ENCODE measurements at regions not wholly inside any gene's neighbourhood (a gene's known extent, or its start where the extent isn't known, plus 50 kb on each side); places are given as distances from the start of the nearest gene placed in this dataset.

DNA sequence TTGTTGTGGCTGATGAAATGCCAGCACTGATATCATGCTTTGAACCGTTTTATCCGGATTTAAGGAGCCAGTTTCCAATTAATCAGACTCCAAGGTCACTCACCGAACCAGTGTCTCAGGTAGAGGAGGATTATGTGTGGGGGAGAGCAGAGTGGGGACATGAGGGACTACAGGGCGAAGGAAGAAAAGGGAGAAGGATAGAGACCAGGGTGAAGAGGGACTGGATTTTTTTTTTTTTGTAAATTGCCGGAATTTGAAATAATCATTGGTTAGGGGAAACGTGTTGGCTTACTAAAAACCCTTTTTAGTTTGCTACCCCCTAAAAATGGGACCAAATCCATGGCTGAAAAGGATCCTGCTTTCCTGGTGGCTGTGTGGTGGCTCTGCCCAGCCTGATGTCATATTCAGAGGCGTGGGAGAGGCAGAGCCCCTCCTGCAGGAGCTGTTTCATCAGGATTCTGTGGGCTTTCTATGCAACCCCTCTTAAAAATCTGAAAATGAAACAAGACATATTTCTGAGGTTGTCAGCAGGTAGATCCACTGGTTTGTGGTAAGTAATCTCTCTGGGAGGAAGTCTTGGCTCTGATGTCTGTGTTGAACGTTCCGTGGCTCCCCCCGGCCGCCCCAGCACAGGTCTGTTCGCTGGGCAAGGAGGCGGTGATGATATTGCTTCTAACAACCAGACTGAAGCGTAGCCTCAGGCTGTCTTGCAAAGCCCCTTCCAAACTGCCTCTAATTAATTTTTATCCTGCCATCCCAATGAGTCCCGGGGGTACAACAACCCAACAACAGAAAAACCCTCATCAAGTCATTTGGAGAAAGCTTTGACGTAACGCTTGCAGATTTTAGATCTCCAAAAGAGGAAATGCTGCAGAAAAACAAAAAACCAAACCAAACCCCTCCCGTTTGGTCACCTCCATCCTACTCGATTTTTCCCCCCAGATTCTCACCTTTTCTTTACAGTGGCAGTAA, 143.0 kb upstream of the ZFHX3 start:
- TF ChIP-seq, protein P1, sequence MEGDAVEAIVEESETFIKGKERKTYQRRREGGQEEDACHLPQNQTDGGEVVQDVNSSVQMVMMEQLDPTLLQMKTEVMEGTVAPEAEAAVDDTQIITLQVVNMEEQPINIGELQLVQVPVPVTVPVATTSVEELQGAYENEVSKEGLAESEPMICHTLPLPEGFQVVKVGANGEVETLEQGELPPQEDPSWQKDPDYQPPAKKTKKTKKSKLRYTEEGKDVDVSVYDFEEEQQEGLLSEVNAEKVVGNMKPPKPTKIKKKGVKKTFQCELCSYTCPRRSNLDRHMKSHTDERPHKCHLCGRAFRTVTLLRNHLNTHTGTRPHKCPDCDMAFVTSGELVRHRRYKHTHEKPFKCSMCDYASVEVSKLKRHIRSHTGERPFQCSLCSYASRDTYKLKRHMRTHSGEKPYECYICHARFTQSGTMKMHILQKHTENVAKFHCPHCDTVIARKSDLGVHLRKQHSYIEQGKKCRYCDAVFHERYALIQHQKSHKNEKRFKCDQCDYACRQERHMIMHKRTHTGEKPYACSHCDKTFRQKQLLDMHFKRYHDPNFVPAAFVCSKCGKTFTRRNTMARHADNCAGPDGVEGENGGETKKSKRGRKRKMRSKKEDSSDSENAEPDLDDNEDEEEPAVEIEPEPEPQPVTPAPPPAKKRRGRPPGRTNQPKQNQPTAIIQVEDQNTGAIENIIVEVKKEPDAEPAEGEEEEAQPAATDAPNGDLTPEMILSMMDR (conservative IDR thresholded peaks at IDR 0.05; ENCODE audit: low read length) = no peak
- no peak for TF ChIP-seq EZH2phosphoT487 (IDR thresholded peaks at IDR 0.05; ENCODE audit: borderline replicate concordance, low read depth, low read length)

Data from OCI-LY7 (cell line).